ENCODE measurements at regions not wholly inside any gene's neighbourhood (a gene's known extent, or its start where the extent isn't known, plus 50 kb on each side); places are given as distances from the start of the nearest gene placed in this dataset.

DNA sequence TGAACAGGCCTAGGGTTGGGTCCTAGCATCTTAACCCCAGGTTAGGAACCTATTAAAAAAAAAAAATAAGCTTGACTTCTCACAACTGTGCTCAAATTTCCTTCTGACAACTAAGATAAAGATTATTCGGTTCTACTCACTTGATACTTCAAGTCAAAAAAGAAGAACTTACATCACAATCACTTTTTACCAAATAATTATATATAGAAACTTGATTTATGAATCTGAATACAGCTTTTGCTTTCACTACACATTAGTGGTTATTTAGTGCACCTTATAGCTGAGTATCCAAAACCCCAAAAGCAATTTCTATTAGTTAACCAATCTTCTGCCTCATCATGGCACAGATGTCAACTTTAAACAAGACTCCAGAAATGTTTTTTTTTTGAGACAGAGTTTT, 119.0 kb upstream of the DST start:
- TF ChIP-seq, protein P1, sequence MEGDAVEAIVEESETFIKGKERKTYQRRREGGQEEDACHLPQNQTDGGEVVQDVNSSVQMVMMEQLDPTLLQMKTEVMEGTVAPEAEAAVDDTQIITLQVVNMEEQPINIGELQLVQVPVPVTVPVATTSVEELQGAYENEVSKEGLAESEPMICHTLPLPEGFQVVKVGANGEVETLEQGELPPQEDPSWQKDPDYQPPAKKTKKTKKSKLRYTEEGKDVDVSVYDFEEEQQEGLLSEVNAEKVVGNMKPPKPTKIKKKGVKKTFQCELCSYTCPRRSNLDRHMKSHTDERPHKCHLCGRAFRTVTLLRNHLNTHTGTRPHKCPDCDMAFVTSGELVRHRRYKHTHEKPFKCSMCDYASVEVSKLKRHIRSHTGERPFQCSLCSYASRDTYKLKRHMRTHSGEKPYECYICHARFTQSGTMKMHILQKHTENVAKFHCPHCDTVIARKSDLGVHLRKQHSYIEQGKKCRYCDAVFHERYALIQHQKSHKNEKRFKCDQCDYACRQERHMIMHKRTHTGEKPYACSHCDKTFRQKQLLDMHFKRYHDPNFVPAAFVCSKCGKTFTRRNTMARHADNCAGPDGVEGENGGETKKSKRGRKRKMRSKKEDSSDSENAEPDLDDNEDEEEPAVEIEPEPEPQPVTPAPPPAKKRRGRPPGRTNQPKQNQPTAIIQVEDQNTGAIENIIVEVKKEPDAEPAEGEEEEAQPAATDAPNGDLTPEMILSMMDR (conservative IDR thresholded peaks at IDR 0.05; ENCODE audit: low read length) = no peak
- no peak for TF ChIP-seq EZH2phosphoT487 (IDR thresholded peaks at IDR 0.05; ENCODE audit: borderline replicate concordance, low read depth, low read length)

All from OCI-LY7 (cell line).